IMR-90 (cell line): ENCODE measurements at regions not wholly inside any gene's neighbourhood (a gene's known extent, or its start where the extent isn't known, plus 50 kb on each side); places are given as distances from the start of the nearest gene placed in this dataset.

Source experiments
- ATAC-seq: fragments of 200-7000 bp; cut with Tn5 transposase; 2 replicates; pipeline ENCODE4 v1.9.1; 2020; ENCODE audit warnings: low read depth, mild to moderate bottlenecking, moderate library complexity
- BruUV-seq: library from RNA; stranded (reverse); fragments of 400-500 nt; replicated peaks from 2 replicates; lab custom pipeline; 2021; lab: Mats Ljungman, UMichigan
- CTCF ChIA-PET: fragments of 300-600 bp; formaldehyde crosslinking; extraction: SDS; loops from one replicate; lab custom pipeline; 2021; ENCODE audit warnings: antibody characterized with exemption; lab: Yijun Ruan, JAX
- POLR2A ChIA-PET: fragments of 300-600 bp; sonication (Branson Sonifier 250); formaldehyde crosslinking; loops from one replicate; lab custom pipeline; 2022; ENCODE audit warnings: antibody characterized with exemption; ENCODE audit not compliant: unreplicated experiment; lab: Charles Lee
- DNase-seq: peaks from one replicate; pipeline ENCODE4 v3.0.0; 2013
- H2AFZ ChIP-seq: replicated peaks from 2 replicates; pipeline ENCODE3; 2013; ENCODE audit warnings: low read length, mild to moderate bottlenecking; ENCODE audit not compliant: poor library complexity
- H2AK5ac ChIP-seq: 2 replicates; pipeline ENCODE4 v1.6.1; 2013; ENCODE audit warnings: low read depth, low read length, inconsistent platforms
- H2AK9ac ChIP-seq: replicated peaks from 2 replicates; pipeline ENCODE3; 2013; ENCODE audit warnings: mild to moderate bottlenecking, low read depth, low read length, moderate library complexity; ENCODE audit not compliant: poor library complexity
- H2BK120ac ChIP-seq: 2 replicates; pipeline ENCODE4 v1.6.1; 2013; ENCODE audit warnings: low read depth, low read length, inconsistent platforms
- H2BK15ac ChIP-seq: 3 replicates; pipeline ENCODE4 v1.6.1; 2013; ENCODE audit warnings: low read depth, low read length, inconsistent platforms
- H2BK20ac ChIP-seq: 2 replicates; pipeline ENCODE4 v1.6.1; 2013; ENCODE audit warnings: low read depth, mild to moderate bottlenecking, inconsistent platforms, low read length, moderate library complexity
- H2BK5ac ChIP-seq: 2 replicates; pipeline ENCODE4 v1.6.1; 2013; ENCODE audit warnings: mild to moderate bottlenecking, low read depth, low read length, inconsistent platforms; ENCODE audit not compliant: poor library complexity, severe bottlenecking
- H3K14ac ChIP-seq: replicated peaks from 2 replicates; pipeline ENCODE4 v1.6.1; 2013; ENCODE audit warnings: low read depth, low read length, inconsistent platforms
- H3K18ac ChIP-seq: 2 replicates; pipeline ENCODE4 v1.6.1; 2013; ENCODE audit warnings: low read depth, low read length, control low read depth
- H3K23ac ChIP-seq: 2 replicates; pipeline ENCODE4 v1.6.1; 2013; ENCODE audit warnings: low read depth, low read length, inconsistent platforms
- H3K27ac ChIP-seq: 2 replicates; pipeline ENCODE4 v1.5.1; 2013; ENCODE audit warnings: mild to moderate bottlenecking, control low read depth, low read length; ENCODE audit not compliant: insufficient read depth
- H3K27me3 ChIP-seq: 2 replicates; pipeline ENCODE4 v1.6.1; 2013; ENCODE audit warnings: low read length; ENCODE audit not compliant: control insufficient read depth, insufficient read depth
- H3K36me3 ChIP-seq: 2 replicates; pipeline ENCODE4 v1.6.1; 2013; ENCODE audit warnings: low read length, mixed read lengths; ENCODE audit not compliant: control insufficient read depth, insufficient read depth
- H3K4ac ChIP-seq: 2 replicates; pipeline ENCODE4 v1.6.1; 2013; ENCODE audit warnings: low read depth, low read length, inconsistent platforms
- H3K4me1 ChIP-seq: 2 replicates; pipeline ENCODE4 v1.6.1; 2013; ENCODE audit warnings: low read length, mixed read lengths; ENCODE audit not compliant: control insufficient read depth, insufficient read depth
- H3K4me2 ChIP-seq: 2 replicates; pipeline ENCODE4 v1.6.1; 2013; ENCODE audit warnings: low read depth, mild to moderate bottlenecking, control low read depth, low read length, moderate library complexity
- H3K4me3 ChIP-seq: 2 replicates; pipeline ENCODE4 v1.5.1; 2013; ENCODE audit warnings: low read depth, mild to moderate bottlenecking, control low read depth, low read length, moderate library complexity; ENCODE audit not compliant: insufficient read depth
- H3K56ac ChIP-seq: 2 replicates; pipeline ENCODE4 v1.6.1; 2013; ENCODE audit warnings: low read length, inconsistent platforms; ENCODE audit not compliant: insufficient read depth; ENCODE audit errors: extremely low read depth
- H3K79me1 ChIP-seq, 2 experiments: 2 replicates each; pipeline ENCODE4 v1.6.1; 2013; ENCODE audit warnings: low read length in 2 of 2, inconsistent platforms in 1 of 2, low read depth in 1 of 2
- H3K9ac ChIP-seq: 2 replicates; pipeline ENCODE4 v1.6.1; 2013; ENCODE audit warnings: low read depth, low read length, control low read depth
- H3K9me1 ChIP-seq: 2 replicates; pipeline ENCODE4 v1.6.1; 2013; ENCODE audit warnings: low read length, inconsistent platforms; ENCODE audit not compliant: insufficient read depth
- H3K9me3 ChIP-seq: 2 replicates; pipeline ENCODE4 v1.6.1; 2013; ENCODE audit warnings: low read length; ENCODE audit not compliant: control insufficient read depth, insufficient read depth
- H4K20me1 ChIP-seq: 2 replicates; pipeline ENCODE4 v1.6.1; 2013; ENCODE audit warnings: low read length, inconsistent platforms; ENCODE audit not compliant: insufficient read depth
- H4K5ac ChIP-seq: 2 replicates; pipeline ENCODE4 v1.6.1; 2013; ENCODE audit warnings: mild to moderate bottlenecking, low read depth, low read length, control low read depth
- H4K8ac ChIP-seq, 2 experiments: 2 replicates each; pipeline ENCODE4 v1.6.1; 2013; ENCODE audit warnings: low read depth in 2 of 2, low read length in 2 of 2, control low read depth in 1 of 2, inconsistent platforms in 1 of 2
- H4K91ac ChIP-seq: 2 replicates; pipeline ENCODE4 v1.6.1; 2013; ENCODE audit warnings: low read depth, low read length, inconsistent platforms; ENCODE audit not compliant: insufficient read depth
- BHLHE40 ChIP-seq: fragments of 150-350 bp; IDR thresholded peaks from 2 replicates; pipeline ENCODE4 v1.6.1; 2016; ENCODE audit warnings: mild to moderate bottlenecking, low read depth, low read length
- CEBPB ChIP-seq: IDR thresholded peaks from 2 replicates; pipeline ENCODE4 v1.6.1; 2012; ENCODE audit warnings: low read depth, low read length, improper control_type of control experiment
- ELK1 ChIP-seq: fragments of 150-350 bp; IDR thresholded peaks from 2 replicates; pipeline ENCODE4 v1.6.1; 2016; ENCODE audit warnings: low read depth, mild to moderate bottlenecking, low read length, moderate library complexity, borderline replicate concordance
- FOS ChIP-seq: fragments of 150-350 bp; IDR thresholded peaks from 2 replicates; pipeline ENCODE4 v1.6.1; 2016; ENCODE audit warnings: low read depth, low read length
- MAFK ChIP-seq: IDR thresholded peaks from 2 replicates; pipeline ENCODE4 v1.6.1; 2012; ENCODE audit warnings: low read depth, low read length, improper control_type of control experiment
- MAZ ChIP-seq: IDR thresholded peaks from 2 replicates; pipeline ENCODE4 v1.6.1; 2012; ENCODE audit warnings: low read depth, mild to moderate bottlenecking, low read length, improper control_type of control experiment, moderate library complexity, borderline replicate concordance
- MXI1 ChIP-seq: IDR thresholded peaks from 2 replicates; pipeline ENCODE4 v1.6.1; 2012; ENCODE audit warnings: low read depth, mild to moderate bottlenecking, low read length, moderate library complexity, borderline replicate concordance
- POLR2A ChIP-seq: IDR thresholded peaks from 2 replicates; pipeline ENCODE4 v1.6.1; 2012; ENCODE audit warnings: mild to moderate bottlenecking, low read depth, low read length
- RAD21 ChIP-seq: IDR thresholded peaks from 2 replicates; pipeline ENCODE4 v1.6.1; 2012; ENCODE audit warnings: low read length, improper control_type of control experiment
- RCOR1 ChIP-seq: IDR thresholded peaks from 2 replicates; pipeline ENCODE4 v1.6.1; 2012; ENCODE audit warnings: mild to moderate bottlenecking, low read length, improper control_type of control experiment; ENCODE audit not compliant: insufficient replicate concordance
- RFX5 ChIP-seq: IDR thresholded peaks from 2 replicates; pipeline ENCODE4 v1.8.0; 2012; ENCODE audit warnings: low read depth, mild to moderate bottlenecking, low read length, moderate library complexity
- SMC3 ChIP-seq: fragments of 150-350 bp; IDR thresholded peaks from 2 replicates; pipeline ENCODE4 v1.6.1; 2016; ENCODE audit warnings: low read depth, mild to moderate bottlenecking, antibody characterized with exemption, low read length, moderate library complexity
- USF2 ChIP-seq: fragments of 150-350 bp; IDR thresholded peaks from 2 replicates; pipeline ENCODE4 v1.6.1; 2017; ENCODE audit warnings: mild to moderate bottlenecking, antibody characterized with exemption, low read length, low read depth
- WGBS, 2 experiments: methylation state at CpG; one replicate each; pipeline versions ENCODE4 v1.1.5 to v1.1.7; 2013; ENCODE audit warnings: missing lambda C conversion rate in 2 of 2; ENCODE audit not compliant: insufficient read length in 1 of 2; ENCODE audit errors: extremely low coverage in 2 of 2; 5-methylcytosine and 5-hydroxymethylcytosine counted together
- dilution Hi-C: fragments of 300-500 bp; cut with HindIII; formaldehyde crosslinking; loops from one replicate; pipeline ENCODE4 v1.14.3; 2018; ENCODE audit warnings: low sequenced_read_pairs; ENCODE audit not compliant: unreplicated experiment
- in situ Hi-C: fragments of 300-500 bp; cut with MboI; formaldehyde crosslinking; loops from 3 replicates; pipeline ENCODE4 v1.14.3; 2019; ENCODE audit warnings: low sequenced_read_pairs, inconsistent platforms, mixed read lengths
- intact Hi-C: fragments of 100-400 bp; cut with micrococcal nuclease; formaldehyde crosslinking; loops from 2 replicates; pipeline ENCODE4 v1.10.0; 2022

- Histone ChIP-seq H3K23ac (no peak overlapping the region), H4K5ac (no peak overlapping the region), H3K36me3 (no peaks in the 10 kb centered on the region), H2BK15ac (no peak overlapping the region), H3K79me1 (no peaks in the 10 kb centered on the region), H2AK9ac (no peak overlapping the region), H2AFZ (no peak overlapping the region), H3K9me3 (peaks cover 4% of the 10 kb centered on the region), H3K18ac (no peak overlapping the region), H2BK20ac (no peak overlapping the region), H4K91ac (no peak overlapping the region), H3K4me3 (no peak overlapping the region), H3K4ac (no peak overlapping the region), H3K4me2 (no peak overlapping the region), H2BK5ac (no peak overlapping the region), H4K8ac (no peak overlapping the region), H3K9me1 (no peaks in the 10 kb centered on the region), H4K20me1 (no peaks in the 10 kb centered on the region), H2BK120ac (no peak overlapping the region), H3K27ac (no peak overlapping the region), H3K27me3 (peaks cover 28% of the 10 kb centered on the region), H3K14ac (no peak overlapping the region), H2AK5ac (no peak overlapping the region), H3K9ac (no peak overlapping the region), H3K56ac (no peak overlapping the region), H3K4me1 (no peaks in the 10 kb centered on the region)
- WGBS, 2 experiments: 79% methylated on average over 20 of the region's 31 CpGs; no CpG with 5 or more reads in 1 of the 2 experiments
- no TSS peak for BruUV-seq
- no peak for DNase-seq
- TF ChIP-seq RFX5 (no peak), MAZ (no peak), MAFK (no peak), POLR2A (no peak), RCOR1 (no peak), MXI1 (no peak), BHLHE40 (no peak), SMC3 (no peak), FOS (no peak), ELK1 (no peak), USF2 (no peak), RAD21 (no peak), CEBPB (no peak)
- no peak for ATAC-seq
- in situ Hi-C loops (no loop called here), dilution Hi-C loops (no loop called here), intact Hi-C loops (no loop called here)
- CTCF ChIA-PET: no interaction called here
- POLR2A ChIA-PET: no interaction called here
Measured at GRCh38 chr16:89033796-89034572, 57.0 kb upstream of the CBFA2T3 start.
